ENCODE measurements at regions not wholly inside any gene's neighbourhood (a gene's known extent, or its start where the extent isn't known, plus 50 kb on each side); places are given as distances from the start of the nearest gene placed in this dataset.

DNA sequence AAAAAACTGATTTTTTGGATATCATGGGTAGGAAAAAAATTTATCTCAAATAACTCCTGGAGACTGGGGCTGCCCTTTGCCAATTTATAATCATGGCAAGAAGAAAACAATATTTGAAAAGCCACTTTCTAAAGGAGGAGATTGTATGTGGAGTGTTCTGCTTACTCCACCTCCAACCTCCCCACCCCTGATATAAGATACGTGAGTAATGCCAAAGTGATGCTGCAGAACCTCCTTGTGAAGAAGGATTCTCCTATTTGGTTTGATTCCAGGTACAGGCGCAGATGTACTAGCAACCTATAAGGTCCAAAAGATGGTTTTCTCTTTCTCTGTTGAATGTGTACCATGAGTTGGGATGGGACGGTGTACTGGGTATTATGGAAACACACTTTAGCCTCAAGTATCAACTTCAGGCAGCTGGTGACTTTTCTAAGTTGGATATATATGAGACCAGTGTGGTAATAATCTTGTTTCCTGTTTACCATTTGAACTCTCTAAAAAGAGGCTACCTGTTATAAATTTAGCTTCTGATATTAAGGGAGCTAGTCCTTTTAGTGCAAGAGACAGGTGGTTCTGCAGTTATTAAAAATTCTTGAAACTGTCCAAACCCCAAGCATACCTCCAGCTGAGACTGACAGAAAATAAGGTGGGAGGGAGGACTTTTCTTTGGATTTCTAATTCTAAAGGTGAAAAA, 724.0 kb upstream of the MIR17HG start:
- H3K36me3 ChIP-seq (ENCODE audit: control insufficient read depth, low read length), result no peaks in the 10 kb centered on the region
- no peak overlapping the region for H3K27ac ChIP-seq (ENCODE audit: low read depth, low read length)
- H3K9me2 ChIP-seq (replicated peaks; ENCODE audit: control insufficient read depth, low read length), result no peaks in the 10 kb centered on the region
- H3K79me2 ChIP-seq (ENCODE audit: control insufficient read depth, low read length), result no peaks in the 10 kb centered on the region
- no peaks in the 10 kb centered on the region for H4K20me1 ChIP-seq (ENCODE audit: control insufficient read depth, insufficient read depth, low read depth, low read length)
- H3K9me3 ChIP-seq (ENCODE audit: control insufficient read depth, insufficient read depth, low read length), result no peaks in the 10 kb centered on the region
- no peaks in the 10 kb centered on the region for H3F3A ChIP-seq (ENCODE audit: control insufficient read depth, insufficient read depth)
- TF ChIP-seq, protein P1, sequence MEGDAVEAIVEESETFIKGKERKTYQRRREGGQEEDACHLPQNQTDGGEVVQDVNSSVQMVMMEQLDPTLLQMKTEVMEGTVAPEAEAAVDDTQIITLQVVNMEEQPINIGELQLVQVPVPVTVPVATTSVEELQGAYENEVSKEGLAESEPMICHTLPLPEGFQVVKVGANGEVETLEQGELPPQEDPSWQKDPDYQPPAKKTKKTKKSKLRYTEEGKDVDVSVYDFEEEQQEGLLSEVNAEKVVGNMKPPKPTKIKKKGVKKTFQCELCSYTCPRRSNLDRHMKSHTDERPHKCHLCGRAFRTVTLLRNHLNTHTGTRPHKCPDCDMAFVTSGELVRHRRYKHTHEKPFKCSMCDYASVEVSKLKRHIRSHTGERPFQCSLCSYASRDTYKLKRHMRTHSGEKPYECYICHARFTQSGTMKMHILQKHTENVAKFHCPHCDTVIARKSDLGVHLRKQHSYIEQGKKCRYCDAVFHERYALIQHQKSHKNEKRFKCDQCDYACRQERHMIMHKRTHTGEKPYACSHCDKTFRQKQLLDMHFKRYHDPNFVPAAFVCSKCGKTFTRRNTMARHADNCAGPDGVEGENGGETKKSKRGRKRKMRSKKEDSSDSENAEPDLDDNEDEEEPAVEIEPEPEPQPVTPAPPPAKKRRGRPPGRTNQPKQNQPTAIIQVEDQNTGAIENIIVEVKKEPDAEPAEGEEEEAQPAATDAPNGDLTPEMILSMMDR (IDR thresholded peaks at IDR 0.05; ENCODE audit: low read depth, low read length, poor library complexity, severe bottlenecking), result no peak
- no peak for TF ChIP-seq EZH2phosphoT487 (IDR thresholded peaks at IDR 0.05; ENCODE audit: borderline replicate concordance, low read length)
- no peak overlapping the region for H3K4me2 ChIP-seq (ENCODE audit: low read length)
- H3K4me3 ChIP-seq (ENCODE audit: low read length), result no peak overlapping the region
- no peaks in the 10 kb centered on the region for H3K27me3 ChIP-seq (ENCODE audit: control insufficient read depth, low read length)
- no peaks in the 10 kb centered on the region for H3K4me1 ChIP-seq (ENCODE audit: control insufficient read depth, low read length)

DNA sequence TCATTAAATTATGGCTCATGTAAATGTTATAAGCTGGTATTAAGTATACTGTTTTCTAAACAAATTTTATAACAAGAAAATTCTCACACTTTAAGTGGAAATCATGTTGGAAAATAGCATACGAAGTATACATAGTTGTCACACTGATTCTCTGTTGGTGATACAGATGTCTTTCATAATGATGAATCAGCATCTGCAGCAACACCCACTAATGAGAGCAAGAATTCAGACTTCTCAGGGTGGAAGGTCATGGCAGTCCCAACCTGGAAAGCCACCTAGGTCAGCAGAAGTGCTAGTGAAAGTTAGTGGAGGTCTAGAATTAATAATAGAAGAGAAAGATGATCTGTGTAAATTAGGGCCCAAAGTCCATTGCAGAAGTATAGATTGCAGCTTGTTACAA, 719.7 kb upstream of the MIR17HG start:
- Histone ChIP-seq H3K4me1 (ENCODE audit: control insufficient read depth, low read length) (no peaks in the 10 kb centered on the region), H3F3A (ENCODE audit: control insufficient read depth, insufficient read depth) (no peaks in the 10 kb centered on the region), H3K27me3 (ENCODE audit: control insufficient read depth, low read length) (no peaks in the 10 kb centered on the region), H3K27ac (ENCODE audit: low read depth, low read length) (no peak overlapping the region), H3K79me2 (ENCODE audit: control insufficient read depth, low read length) (no peaks in the 10 kb centered on the region), H3K36me3 (ENCODE audit: control insufficient read depth, low read length) (no peaks in the 10 kb centered on the region), H3K9me3 (ENCODE audit: control insufficient read depth, insufficient read depth, low read length) (no peaks in the 10 kb centered on the region), H4K20me1 (ENCODE audit: control insufficient read depth, insufficient read depth, low read depth, low read length) (no peaks in the 10 kb centered on the region), H3K4me3 (ENCODE audit: low read length) (no peak overlapping the region), H3K4me2 (ENCODE audit: low read length) (no peak overlapping the region), H3K9me2 (replicated peaks; ENCODE audit: control insufficient read depth, low read length) (no peaks in the 10 kb centered on the region)
- TF ChIP-seq, protein P1 (IDR thresholded peaks at IDR 0.05; ENCODE audit: low read depth, low read length, poor library complexity, severe bottlenecking), result no peak
- TF ChIP-seq EZH2phosphoT487 (IDR thresholded peaks at IDR 0.05; ENCODE audit: borderline replicate concordance, low read length), result no peak

DNA sequence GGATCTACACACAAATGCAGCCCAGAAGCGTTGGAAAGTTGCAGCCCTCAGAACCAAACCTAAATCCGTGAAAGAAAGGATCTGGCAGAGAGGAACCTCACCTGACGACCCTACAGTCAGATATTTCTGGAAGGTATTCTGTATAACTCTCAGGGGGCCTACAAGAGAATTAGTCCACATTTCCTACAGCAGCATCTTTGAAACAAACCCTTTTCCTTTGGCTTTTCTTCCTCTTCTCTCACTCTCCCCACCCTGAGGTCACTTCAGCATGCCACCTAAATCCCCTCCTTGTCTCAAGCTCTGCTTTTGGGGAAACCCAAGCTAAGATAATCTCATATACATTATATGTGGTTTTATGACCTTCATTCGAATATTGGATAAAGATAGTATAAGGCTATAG, 719.0 kb upstream of the MIR17HG start:
- H3K4me1 ChIP-seq (ENCODE audit: control insufficient read depth, low read length), result no peaks in the 10 kb centered on the region
- H3K4me3 ChIP-seq (ENCODE audit: low read length), result no peak overlapping the region
- H3K4me2 ChIP-seq (ENCODE audit: low read length), result no peak overlapping the region
- no peaks in the 10 kb centered on the region for H4K20me1 ChIP-seq (ENCODE audit: control insufficient read depth, insufficient read depth, low read depth, low read length)
- no peak overlapping the region for H3K27ac ChIP-seq (ENCODE audit: low read depth, low read length)
- no peaks in the 10 kb centered on the region for H3K79me2 ChIP-seq (ENCODE audit: control insufficient read depth, low read length)
- H3F3A ChIP-seq (ENCODE audit: control insufficient read depth, insufficient read depth), result no peaks in the 10 kb centered on the region
- no peak for TF ChIP-seq EZH2phosphoT487 (IDR thresholded peaks at IDR 0.05; ENCODE audit: borderline replicate concordance, low read length)
- TF ChIP-seq, protein P1 (IDR thresholded peaks at IDR 0.05; ENCODE audit: low read depth, low read length, poor library complexity, severe bottlenecking), result no peak
- H3K9me3 ChIP-seq (ENCODE audit: control insufficient read depth, insufficient read depth, low read length), result no peaks in the 10 kb centered on the region
- H3K27me3 ChIP-seq (ENCODE audit: control insufficient read depth, low read length), result no peaks in the 10 kb centered on the region
- no peaks in the 10 kb centered on the region for H3K9me2 ChIP-seq (replicated peaks; ENCODE audit: control insufficient read depth, low read length)
- no peaks in the 10 kb centered on the region for H3K36me3 ChIP-seq (ENCODE audit: control insufficient read depth, low read length)
